ENCODE measurements at regions not wholly inside any gene's neighbourhood (a gene's known extent, or its start where the extent isn't known, plus 50 kb on each side); places are given as distances from the start of the nearest gene placed in this dataset.

DNA sequence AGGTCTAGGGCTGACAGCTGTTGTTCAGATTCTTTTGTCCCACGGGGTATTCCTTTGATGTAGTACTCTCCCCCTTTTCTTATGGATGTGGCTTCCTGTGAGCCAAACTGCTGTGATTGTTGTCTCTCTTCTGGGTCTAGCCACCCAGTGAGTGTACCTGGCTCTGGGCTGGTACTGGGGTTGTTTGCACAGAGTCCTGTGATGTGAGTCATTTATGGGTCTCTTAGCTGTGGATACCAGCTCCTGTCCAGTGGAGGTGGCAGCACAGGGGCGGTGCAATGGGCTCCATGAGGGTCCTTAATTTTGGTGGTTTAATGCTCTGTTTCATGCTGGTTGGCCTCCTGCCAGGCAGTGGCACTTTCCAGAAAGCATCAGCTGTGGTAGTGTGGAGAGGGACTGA lies 161.3 kb downstream of the CAVIN4 start:
- TF ChIP-seq POLR2A (IDR thresholded peaks at IDR 0.05; ENCODE audit: low read depth) (no peak), POLR2AphosphoS5 (IDR thresholded peaks at IDR 0.05) (no peak), EP300 (IDR thresholded peaks at IDR 0.05) (no peak)
- TF ChIP-seq, protein P1, sequence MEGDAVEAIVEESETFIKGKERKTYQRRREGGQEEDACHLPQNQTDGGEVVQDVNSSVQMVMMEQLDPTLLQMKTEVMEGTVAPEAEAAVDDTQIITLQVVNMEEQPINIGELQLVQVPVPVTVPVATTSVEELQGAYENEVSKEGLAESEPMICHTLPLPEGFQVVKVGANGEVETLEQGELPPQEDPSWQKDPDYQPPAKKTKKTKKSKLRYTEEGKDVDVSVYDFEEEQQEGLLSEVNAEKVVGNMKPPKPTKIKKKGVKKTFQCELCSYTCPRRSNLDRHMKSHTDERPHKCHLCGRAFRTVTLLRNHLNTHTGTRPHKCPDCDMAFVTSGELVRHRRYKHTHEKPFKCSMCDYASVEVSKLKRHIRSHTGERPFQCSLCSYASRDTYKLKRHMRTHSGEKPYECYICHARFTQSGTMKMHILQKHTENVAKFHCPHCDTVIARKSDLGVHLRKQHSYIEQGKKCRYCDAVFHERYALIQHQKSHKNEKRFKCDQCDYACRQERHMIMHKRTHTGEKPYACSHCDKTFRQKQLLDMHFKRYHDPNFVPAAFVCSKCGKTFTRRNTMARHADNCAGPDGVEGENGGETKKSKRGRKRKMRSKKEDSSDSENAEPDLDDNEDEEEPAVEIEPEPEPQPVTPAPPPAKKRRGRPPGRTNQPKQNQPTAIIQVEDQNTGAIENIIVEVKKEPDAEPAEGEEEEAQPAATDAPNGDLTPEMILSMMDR (IDR thresholded peaks at IDR 0.05), result no peak

Data from esophagus muscularis mucosa (tissue), 4 donors.